ENCODE measurements at regions not wholly inside any gene's neighbourhood (a gene's known extent, or its start where the extent isn't known, plus 50 kb on each side); places are given as distances from the start of the nearest gene placed in this dataset.

- DNase-seq (ENCODE audit: low spot score) = no peak
Measured at GRCh38 chr22:48836673-48837340, 990.9 kb downstream of the BRD1 start.

GRCh38 chr22:48835857-48836672 is 991.6 kb downstream of the BRD1 start:
- DNase-seq (ENCODE audit: low spot score) = no peak

- no peak for DNase-seq (ENCODE audit: low spot score)
Measured at GRCh38 chr22:48835364-48835763, 992.3 kb downstream of the BRD1 start.

GRCh38 chr22:48834404-48834803 is 993.3 kb downstream of the BRD1 start:
- DNase-seq (ENCODE audit: low spot score) = no peak

GRCh38 chr22:48832592-48832991 is 995.1 kb downstream of the BRD1 start:
- no peak for DNase-seq (ENCODE audit: low spot score)

GRCh38 chr22:48829908-48830307 is 997.8 kb downstream of the BRD1 start:
- DNase-seq (ENCODE audit: low spot score) = no peak

- DNase-seq (ENCODE audit: low spot score) = no peak
Measured at GRCh38 chr22:48828688-48829087, 999.0 kb downstream of the BRD1 start.

- no peak for DNase-seq (ENCODE audit: low spot score)
Measured at GRCh38 chr22:48827904-48828555, 999.6 kb downstream of the BRD1 start.

GRCh38 chr22:48827268-48827846 is 1000.3 kb downstream of the BRD1 start:
- no peak for DNase-seq (ENCODE audit: low spot score)

GRCh38 chr22:48826546-48826945 is 1001.1 kb downstream of the BRD1 start:
- no peak for DNase-seq (ENCODE audit: low spot score)

GRCh38 chr22:48825802-48826520 is 1001.7 kb downstream of the BRD1 start:
- no peak for DNase-seq (ENCODE audit: low spot score)

- DNase-seq (ENCODE audit: low spot score) = no peak
Measured at GRCh38 chr22:48824712-48825651, 1002.7 kb downstream of the BRD1 start.

- no peak for DNase-seq (ENCODE audit: low spot score)
Measured at GRCh38 chr22:48823941-48824340, 1003.7 kb downstream of the BRD1 start.

GRCh38 chr22:48822278-48823233 is 1005.1 kb downstream of the BRD1 start:
- no peak for DNase-seq (ENCODE audit: low spot score)

- no peak for DNase-seq (ENCODE audit: low spot score)
Measured at GRCh38 chr22:48821727-48822126, 1005.9 kb downstream of the BRD1 start.

GRCh38 chr22:48821346-48821690 is 1006.4 kb downstream of the BRD1 start:
- no peak for DNase-seq (ENCODE audit: low spot score)

GRCh38 chr22:48820481-48821345 is 1007.0 kb downstream of the BRD1 start:
- DNase-seq (ENCODE audit: low spot score) = no peak

- DNase-seq (ENCODE audit: low spot score) = no peak
Measured at GRCh38 chr22:48819961-48820360, 1007.7 kb downstream of the BRD1 start.

GRCh38 chr22:48819232-48819631 is 1008.4 kb downstream of the BRD1 start:
- no peak for DNase-seq (ENCODE audit: low spot score)
